ENCODE measurements at regions not wholly inside any gene's neighbourhood (a gene's known extent, or its start where the extent isn't known, plus 50 kb on each side); places are given as distances from the start of the nearest gene placed in this dataset.

DNA sequence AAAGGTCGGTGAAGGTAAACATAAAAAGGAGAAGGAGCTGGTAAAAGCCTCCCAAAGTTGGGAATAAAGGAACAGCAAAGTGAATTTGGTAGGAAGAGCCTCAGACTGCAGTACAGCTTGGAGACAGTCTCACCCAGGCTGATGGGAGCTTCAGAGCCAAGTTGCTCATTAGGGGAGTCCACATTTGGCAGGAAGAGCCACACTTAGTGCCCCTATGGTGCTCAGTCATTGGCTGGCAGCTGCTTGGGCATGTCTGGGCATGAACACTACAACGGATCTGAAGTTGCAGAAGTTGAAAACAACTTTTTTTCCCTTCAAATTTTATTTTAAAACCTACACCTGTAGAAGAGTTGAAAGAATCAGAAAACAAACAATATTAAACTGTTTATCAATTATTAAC, 2497.3 kb downstream of the ARAP2 start:
- TF ChIP-seq, protein P1, sequence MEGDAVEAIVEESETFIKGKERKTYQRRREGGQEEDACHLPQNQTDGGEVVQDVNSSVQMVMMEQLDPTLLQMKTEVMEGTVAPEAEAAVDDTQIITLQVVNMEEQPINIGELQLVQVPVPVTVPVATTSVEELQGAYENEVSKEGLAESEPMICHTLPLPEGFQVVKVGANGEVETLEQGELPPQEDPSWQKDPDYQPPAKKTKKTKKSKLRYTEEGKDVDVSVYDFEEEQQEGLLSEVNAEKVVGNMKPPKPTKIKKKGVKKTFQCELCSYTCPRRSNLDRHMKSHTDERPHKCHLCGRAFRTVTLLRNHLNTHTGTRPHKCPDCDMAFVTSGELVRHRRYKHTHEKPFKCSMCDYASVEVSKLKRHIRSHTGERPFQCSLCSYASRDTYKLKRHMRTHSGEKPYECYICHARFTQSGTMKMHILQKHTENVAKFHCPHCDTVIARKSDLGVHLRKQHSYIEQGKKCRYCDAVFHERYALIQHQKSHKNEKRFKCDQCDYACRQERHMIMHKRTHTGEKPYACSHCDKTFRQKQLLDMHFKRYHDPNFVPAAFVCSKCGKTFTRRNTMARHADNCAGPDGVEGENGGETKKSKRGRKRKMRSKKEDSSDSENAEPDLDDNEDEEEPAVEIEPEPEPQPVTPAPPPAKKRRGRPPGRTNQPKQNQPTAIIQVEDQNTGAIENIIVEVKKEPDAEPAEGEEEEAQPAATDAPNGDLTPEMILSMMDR (IDR thresholded peaks at IDR 0.05) = no peak
- Histone ChIP-seq H3K27me3 (no peaks in the 10 kb centered on the region), H3K27ac (no peak overlapping the region), H3K4me3 (no peak overlapping the region), H3K36me3 (no peaks in the 10 kb centered on the region), H3K9me3 (no peaks in the 10 kb centered on the region), H3K4me1 (no peaks in the 10 kb centered on the region)
- ATAC-seq = no peak
- DNase-seq = no peak
- intact Hi-C loops (cut with DNase I) = no loop called here

GRCh38 chr4:33751050-33751449, 2493.3 kb downstream of the ARAP2 start:
- no peaks in the 10 kb centered on the region for H3K27me3 ChIP-seq
- no peak for DNase-seq
- ATAC-seq = no peak
- intact Hi-C loops (cut with DNase I) = no loop called here
- TF ChIP-seq, protein P1 (IDR thresholded peaks at IDR 0.05) = no peak
- no peaks in the 10 kb centered on the region for H3K9me3 ChIP-seq
- no peaks in the 10 kb centered on the region for H3K4me1 ChIP-seq
- no peak overlapping the region for H3K27ac ChIP-seq
- H3K36me3 ChIP-seq = no peaks in the 10 kb centered on the region
- no peak overlapping the region for H3K4me3 ChIP-seq

GRCh38 chr4:33772582-33772981, 2471.7 kb downstream of the ARAP2 start:
- TF ChIP-seq, protein P1 (IDR thresholded peaks at IDR 0.05) = no peak
- Histone ChIP-seq H3K9me3 (no peaks in the 10 kb centered on the region), H3K36me3 (no peaks in the 10 kb centered on the region), H3K27ac (no peak overlapping the region), H3K4me3 (no peak overlapping the region), H3K4me1 (no peaks in the 10 kb centered on the region), H3K27me3 (no peaks in the 10 kb centered on the region)
- intact Hi-C loops (cut with DNase I) = no loop called here
- DNase-seq (no peak), ATAC-seq (no peak)

DNA sequence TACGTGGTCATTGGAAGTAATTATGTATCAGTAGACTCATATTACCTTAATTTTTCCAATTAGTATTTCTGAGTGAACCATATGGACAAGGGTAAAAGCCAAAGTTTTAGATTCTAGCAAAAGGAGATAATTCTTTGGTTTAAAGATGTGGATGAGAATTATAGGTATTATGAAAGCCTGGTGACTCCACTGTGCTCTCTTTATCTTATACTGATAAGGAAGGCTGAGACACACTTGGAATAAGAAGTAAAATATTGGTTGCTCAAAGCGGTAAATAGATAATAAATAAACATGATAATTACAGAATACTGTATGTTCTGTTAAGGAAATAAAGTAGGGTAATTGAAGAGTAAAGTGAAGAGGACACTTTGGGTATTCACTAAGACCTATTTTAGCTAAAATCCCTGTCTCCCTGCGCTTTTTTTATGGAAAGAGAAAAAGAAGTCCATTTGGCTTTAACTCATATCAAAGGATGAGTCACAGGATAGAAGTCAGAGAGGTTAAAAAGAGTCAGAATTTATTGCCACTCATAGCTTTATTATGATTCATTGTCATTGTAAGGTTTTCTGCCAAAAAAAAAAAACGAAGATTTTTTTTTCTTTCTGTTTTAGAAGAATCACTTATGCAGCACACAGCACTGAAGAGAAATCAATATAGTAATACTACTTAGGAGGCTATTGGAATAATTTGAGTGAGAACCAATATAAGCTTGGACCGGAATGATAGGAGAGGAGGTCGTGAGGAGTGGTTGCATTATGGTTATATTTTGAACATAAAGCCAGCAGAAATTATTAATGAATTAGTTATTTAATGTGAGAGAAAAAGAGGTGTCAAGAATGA, 2463.1 kb downstream of the ARAP2 start:
- TF ChIP-seq, protein P1 (IDR thresholded peaks at IDR 0.05) = no peak
- intact Hi-C loops (cut with DNase I) = no loop called here
- Histone ChIP-seq H3K4me1 (no peaks in the 10 kb centered on the region), H3K27me3 (no peaks in the 10 kb centered on the region), H3K27ac (no peak overlapping the region), H3K36me3 (no peaks in the 10 kb centered on the region), H3K9me3 (no peaks in the 10 kb centered on the region), H3K4me3 (no peak overlapping the region)
- ATAC-seq (no peak), DNase-seq (no peak)

GRCh38 chr4:33785843-33786242, 2458.5 kb downstream of the ARAP2 start:
- Histone ChIP-seq H3K27me3 (no peaks in the 10 kb centered on the region), H3K4me3 (no peak overlapping the region), H3K9me3 (no peaks in the 10 kb centered on the region), H3K4me1 (no peaks in the 10 kb centered on the region), H3K36me3 (no peaks in the 10 kb centered on the region), H3K27ac (no peak overlapping the region)
- ATAC-seq (no peak), DNase-seq (no peak)
- TF ChIP-seq, protein P1 (IDR thresholded peaks at IDR 0.05) = no peak
- intact Hi-C loops (cut with DNase I) = no loop called here
